GM12878 (cell line): ENCODE measurements at regions not wholly inside any gene's neighbourhood (a gene's known extent, or its start where the extent isn't known, plus 50 kb on each side); places are given as distances from the start of the nearest gene placed in this dataset.
"Not testable (repeated sequence)": the region's sequence is repeated elsewhere in the genome, so short reads cannot be mapped to it uniquely, and the experiment has no call there.

ENCODE experiments used
- YY1 ChIP-seq: IDR thresholded peaks from 2 replicates; pipeline ENCODE4 v1.6.1; 2011; ENCODE audit warnings: low read depth, mild to moderate bottlenecking, low read length
- TF ChIP-seq, protein P1 (sequence below): fragments of 450-650 bp; IDR thresholded peaks from 2 replicates; pipeline ENCODE4 v1.6.1; 2016; ENCODE audit warnings: mild to moderate bottlenecking

DNA sequence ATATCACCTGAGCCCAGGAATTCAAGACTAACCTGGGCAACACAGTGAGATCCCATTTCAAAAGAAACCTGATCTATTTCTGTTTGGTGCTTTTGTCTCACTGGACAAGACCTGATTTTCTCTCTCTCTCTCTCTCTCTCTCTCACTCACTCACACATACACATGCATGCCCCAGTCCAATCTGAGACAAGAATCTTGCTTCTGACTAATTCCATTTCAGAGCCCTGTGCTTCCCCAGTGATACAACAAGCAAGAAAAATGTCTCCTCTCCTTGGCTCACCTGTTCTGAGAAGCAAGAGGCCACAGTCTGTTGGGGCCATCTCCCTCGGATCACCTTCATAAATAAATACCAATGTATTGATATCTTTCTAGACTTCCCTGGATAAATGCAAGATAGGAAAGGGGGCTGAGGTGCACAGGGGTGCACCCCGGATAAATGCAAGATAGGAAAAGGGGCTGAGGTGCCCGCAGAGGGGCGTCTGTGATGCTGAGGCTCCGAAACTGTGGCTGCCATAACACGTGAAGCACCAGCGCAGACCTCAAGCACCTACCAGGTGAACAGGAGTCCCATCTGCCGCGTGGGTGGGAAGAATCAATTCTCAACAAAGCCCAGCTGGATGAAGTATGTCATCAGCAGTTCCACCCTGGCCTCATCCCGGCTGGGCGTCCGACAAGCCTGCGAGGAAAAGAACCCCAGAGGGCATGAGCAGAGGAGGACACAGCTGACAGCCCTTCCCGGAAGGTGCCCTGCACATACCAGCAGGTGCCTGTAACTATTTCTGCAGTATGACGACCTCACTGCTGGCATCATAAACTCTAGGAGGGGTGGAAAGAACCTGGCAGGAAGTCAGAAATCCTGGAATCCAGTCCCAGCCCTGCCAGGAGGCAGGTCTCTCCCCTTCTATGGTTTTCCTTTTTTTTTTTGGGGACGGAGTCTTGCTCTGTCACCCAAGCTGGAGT is 280.0 kb downstream of the GOLGA6L6 start:
- TF ChIP-seq, protein P1, sequence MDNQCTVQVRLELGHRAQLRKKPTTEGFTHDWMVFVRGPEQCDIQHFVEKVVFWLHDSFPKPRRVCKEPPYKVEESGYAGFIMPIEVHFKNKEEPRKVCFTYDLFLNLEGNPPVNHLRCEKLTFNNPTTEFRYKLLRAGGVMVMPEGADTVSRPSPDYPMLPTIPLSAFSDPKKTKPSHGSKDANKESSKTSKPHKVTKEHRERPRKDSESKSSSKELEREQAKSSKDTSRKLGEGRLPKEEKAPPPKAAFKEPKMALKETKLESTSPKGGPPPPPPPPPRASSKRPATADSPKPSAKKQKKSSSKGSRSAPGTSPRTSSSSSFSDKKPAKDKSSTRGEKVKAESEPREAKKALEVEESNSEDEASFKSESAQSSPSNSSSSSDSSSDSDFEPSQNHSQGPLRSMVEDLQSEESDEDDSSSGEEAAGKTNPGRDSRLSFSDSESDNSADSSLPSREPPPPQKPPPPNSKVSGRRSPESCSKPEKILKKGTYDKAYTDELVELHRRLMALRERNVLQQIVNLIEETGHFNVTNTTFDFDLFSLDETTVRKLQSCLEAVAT = not testable (repeated sequence)
- not testable (repeated sequence) for TF ChIP-seq YY1
